GM10248 (cell line): ENCODE measurements at regions not wholly inside any gene's neighbourhood (a gene's known extent, or its start where the extent isn't known, plus 50 kb on each side); places are given as distances from the start of the nearest gene placed in this dataset.

Experiments used
- CTCF ChIA-PET: fragments of 300-600 bp; sonication (Branson Sonifier 250); formaldehyde crosslinking; extraction: SDS; loops from one replicate; lab custom pipeline; 2021; ENCODE audit warnings: antibody characterized with exemption; lab: Yijun Ruan, JAX
- POLR2A ChIA-PET: fragments of 350-650 bp; sonication (Branson Sonifier 250); formaldehyde crosslinking; extraction: SDS; loops from one replicate; lab custom pipeline; 2020; ENCODE audit warnings: antibody characterized with exemption; lab: Yijun Ruan, JAX
- DNase-seq: peaks from one replicate; pipeline ENCODE4 v3.0.0; 2012; ENCODE audit errors: extremely low spot score
- CTCF ChIP-seq: IDR thresholded peaks from 2 replicates; pipeline ENCODE4 v1.5.1; 2012; ENCODE audit warnings: mild to moderate bottlenecking, low read depth; ENCODE audit errors: extremely low read depth, missing control alignments, control extremely low read depth

DNA sequence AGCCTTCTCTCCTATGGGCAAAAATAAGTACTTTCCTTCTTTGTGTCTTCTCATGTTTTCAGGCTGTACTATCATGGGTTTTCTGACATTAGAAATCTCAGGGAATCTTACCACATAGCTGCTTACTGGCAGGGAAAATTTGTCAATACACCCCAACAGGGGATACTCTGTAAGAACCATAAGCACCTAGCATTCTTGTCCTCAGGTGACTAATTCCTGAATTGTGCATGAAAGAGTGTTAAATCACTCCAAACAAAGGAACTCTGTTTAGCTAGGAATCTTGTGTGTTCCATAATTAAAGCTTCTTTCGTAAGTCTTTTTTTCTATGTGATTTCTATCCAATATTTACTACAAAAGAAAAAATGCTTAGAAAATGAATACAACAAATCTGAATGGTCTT lies 206.7 kb upstream of the POT1 start:
- no peak for TF ChIP-seq CTCF
- ChIA-PET CTCF (interaction anchor here (1.0 kb wide), 1 partner anchor 13 kb away, joined by 3 read pairs; no protein-coding TSS in a partner anchor), POLR2A (no interaction called here)
- no peak for DNase-seq

DNA sequence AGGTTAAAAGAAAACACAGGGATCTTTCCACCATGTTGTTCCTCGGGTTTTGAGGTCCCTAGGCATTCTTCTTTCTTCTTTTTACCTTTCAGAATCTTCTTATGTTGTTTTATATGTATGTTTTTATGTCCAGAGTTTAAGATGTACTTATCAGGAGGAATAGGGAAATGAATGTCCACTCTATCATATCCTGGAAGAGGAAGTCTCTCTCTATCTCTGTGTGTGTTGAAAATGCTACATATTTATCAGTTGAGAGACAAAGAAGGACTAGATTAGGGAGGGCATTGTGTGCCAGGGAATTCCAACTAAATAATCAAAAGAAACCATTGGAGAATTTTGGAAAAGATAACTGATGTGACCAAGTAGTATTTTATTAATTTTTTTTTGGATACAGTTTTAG lies 200.5 kb upstream of the POT1 start:
- no peak for TF ChIP-seq CTCF
- POLR2A ChIA-PET, result no interaction called here
- DNase-seq, result no peak
- CTCF ChIA-PET, result no interaction called here

DNA sequence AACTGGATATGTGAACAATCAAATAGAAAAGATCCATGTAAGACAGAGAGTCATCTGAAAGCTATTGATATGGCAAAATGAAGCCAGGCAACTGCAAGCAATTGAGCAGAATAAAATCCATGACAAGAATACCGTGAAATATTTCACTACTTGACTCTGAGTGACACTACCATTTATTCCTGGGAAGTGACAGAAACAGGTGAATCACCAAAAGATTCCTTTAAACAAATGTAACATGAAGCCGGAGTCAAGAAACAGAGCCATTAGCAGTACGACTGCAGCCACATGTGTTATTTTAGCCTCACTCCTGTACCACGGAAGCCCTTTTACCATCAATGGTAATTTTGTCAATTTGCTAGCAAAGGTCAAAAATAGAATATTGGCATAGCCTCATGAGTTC lies 197.7 kb upstream of the POT1 start:
- no peak for TF ChIP-seq CTCF
- ChIA-PET CTCF (no interaction called here), POLR2A (no interaction called here)
- DNase-seq, result no peak

DNA sequence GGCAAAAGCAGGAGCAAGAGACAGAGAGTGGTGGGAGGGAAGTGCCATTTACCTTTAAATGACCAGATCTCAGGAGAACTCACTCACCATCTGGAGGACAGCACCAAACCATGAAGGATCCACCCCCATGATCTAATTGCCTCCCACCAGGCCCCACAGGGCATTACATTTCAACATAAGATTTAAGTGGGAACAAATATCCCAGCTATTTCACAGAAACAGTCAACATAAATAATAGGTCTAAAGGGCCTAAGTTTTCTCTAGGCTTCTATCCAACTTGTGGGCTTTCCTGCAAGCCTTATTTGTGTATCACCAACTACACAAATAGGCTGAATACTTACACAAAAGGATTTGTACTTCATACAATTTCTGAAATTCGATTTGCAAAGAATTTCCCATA lies 196.8 kb upstream of the POT1 start:
- CTCF ChIA-PET, result no interaction called here
- TF ChIP-seq CTCF, result no peak
- POLR2A ChIA-PET, result no interaction called here
- DNase-seq, result no peak

GRCh38 chr7:125125315-125125714 lies 195.7 kb upstream of the POT1 start:
- ChIA-PET CTCF (interaction anchor here (1.1 to 1.4 kb wide), 3 partner anchors 10 to 39 kb away, joined by 3 to 5 read pairs (median 4); no protein-coding TSS in a partner anchor), POLR2A (no interaction called here)
- no peak for TF ChIP-seq CTCF
- no peak for DNase-seq

DNA sequence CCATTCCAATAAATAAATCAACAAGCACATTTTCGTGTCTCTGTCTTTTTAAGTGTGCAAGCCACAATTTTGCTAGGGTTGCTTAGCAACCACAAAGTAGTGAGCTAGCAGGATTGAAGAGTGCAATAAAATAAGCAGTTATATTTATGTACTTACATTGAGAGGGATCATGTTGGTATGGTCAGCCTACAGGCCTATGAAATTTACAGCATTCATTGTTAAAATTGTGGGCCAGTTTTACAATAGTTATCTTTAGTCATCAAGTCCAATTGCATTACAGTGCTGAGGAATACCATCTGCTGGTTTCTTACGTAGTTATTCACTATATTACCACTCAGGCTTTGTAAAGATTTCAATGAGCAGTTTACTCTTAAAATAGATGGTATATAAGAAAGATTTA lies 192.5 kb upstream of the POT1 start:
- ChIA-PET POLR2A (no interaction called here), CTCF (no interaction called here)

More for the DNA sequence above, 192.5 kb upstream of the POT1 start:
- TF ChIP-seq CTCF, result no peak
- no peak for DNase-seq
